ENCODE measurements at regions not wholly inside any gene's neighbourhood (a gene's known extent, or its start where the extent isn't known, plus 50 kb on each side); places are given as distances from the start of the nearest gene placed in this dataset.
A peak's percentile ranks its signal among the peaks of the same experiment; 100 is the strongest.

GRCh38 chr1:70874818-70875217 is 172.8 kb downstream of the PTGER3 start:
- no peak overlapping the region for H3K27ac ChIP-seq (ENCODE audit: low read depth in 2 of 2, low read length in 2 of 2)
- peak overlapping the region in 1 of 3 donors; percentile 1 for H3K9ac ChIP-seq (ENCODE audit: low read length in 3 of 3)
- H3K9me3 ChIP-seq (ENCODE audit: control insufficient read depth in 2 of 3, insufficient read depth in 1 of 3, low read length in 3 of 3), result no peaks in the 10 kb centered on the region
- DNase-seq, result no peak
- H3K36me3 ChIP-seq (ENCODE audit: control insufficient read depth in 2 of 3, insufficient read depth in 3 of 3, low read length in 3 of 3), result no peaks in the 10 kb centered on the region
- no peak for TF ChIP-seq CTCF (IDR thresholded peaks at IDR 0.05; ENCODE audit: borderline replicate concordance, extremely low read depth, insufficient read depth)
- no peak for FAIRE-seq
- intact Hi-C loops (cut with DNase I), result no loop called here
- peaks cover 0 to 2% (median 0%) of the 10 kb centered on the region in 3 donors for H3K4me1 ChIP-seq (ENCODE audit: control insufficient read depth in 2 of 3, insufficient read depth in 2 of 3, low read depth in 1 of 3, low read length in 3 of 3)
- H3K27me3 ChIP-seq (ENCODE audit: control insufficient read depth, insufficient read depth, low read length), result no peaks in the 10 kb centered on the region
- H3K4me3 ChIP-seq (ENCODE audit: low read length in 3 of 3), result no peak overlapping the region

GRCh38 chr1:70877343-70877742 is 170.3 kb downstream of the PTGER3 start:
- FAIRE-seq, result no peak
- Histone ChIP-seq H3K27ac (ENCODE audit: low read depth in 2 of 2, low read length in 2 of 2) (no peak overlapping the region), H3K4me1 (ENCODE audit: control insufficient read depth in 2 of 3, insufficient read depth in 2 of 3, low read depth in 1 of 3, low read length in 3 of 3) (peaks cover 0 to 2% (median 0%) of the 10 kb centered on the region in 3 donors), H3K27me3 (ENCODE audit: control insufficient read depth, insufficient read depth, low read length) (no peaks in the 10 kb centered on the region), H3K4me3 (ENCODE audit: low read length in 3 of 3) (no peak overlapping the region), H3K9ac (ENCODE audit: low read length in 3 of 3) (no peak overlapping the region), H3K9me3 (ENCODE audit: control insufficient read depth in 2 of 3, insufficient read depth in 1 of 3, low read length in 3 of 3) (no peaks in the 10 kb centered on the region), H3K36me3 (ENCODE audit: control insufficient read depth in 2 of 3, insufficient read depth in 3 of 3, low read length in 3 of 3) (no peaks in the 10 kb centered on the region)
- intact Hi-C loops (cut with DNase I), result no loop called here
- TF ChIP-seq CTCF (IDR thresholded peaks at IDR 0.05; ENCODE audit: borderline replicate concordance, extremely low read depth, insufficient read depth), result no peak
- DNase-seq, result no peak

GRCh38 chr1:70887936-70888335 is 159.7 kb downstream of the PTGER3 start:
- no peak for FAIRE-seq
- no peak for TF ChIP-seq CTCF (IDR thresholded peaks at IDR 0.05; ENCODE audit: borderline replicate concordance, extremely low read depth, insufficient read depth)
- intact Hi-C loops (cut with DNase I), result no loop called here

GRCh38 chr1:70888722-70889121 is 158.9 kb downstream of the PTGER3 start:
- Histone ChIP-seq H3K9ac (ENCODE audit: low read length in 3 of 3) (no peak overlapping the region), H3K27ac (ENCODE audit: low read depth in 2 of 2, low read length in 2 of 2) (no peak overlapping the region), H3K4me1 (ENCODE audit: control insufficient read depth in 2 of 3, insufficient read depth in 2 of 3, low read depth in 1 of 3, low read length in 3 of 3) (peaks cover 0 to 3% (median 0%) of the 10 kb centered on the region in 3 donors), H3K36me3 (ENCODE audit: control insufficient read depth in 2 of 3, insufficient read depth in 3 of 3, low read length in 3 of 3) (no peaks in the 10 kb centered on the region), H3K4me3 (ENCODE audit: low read length in 3 of 3) (no peak overlapping the region), H3K9me3 (ENCODE audit: control insufficient read depth in 2 of 3, insufficient read depth in 1 of 3, low read length in 3 of 3) (no peaks in the 10 kb centered on the region), H3K27me3 (ENCODE audit: control insufficient read depth, insufficient read depth, low read length) (no peaks in the 10 kb centered on the region)
- no peak for TF ChIP-seq CTCF (IDR thresholded peaks at IDR 0.05; ENCODE audit: borderline replicate concordance, extremely low read depth, insufficient read depth)
- DNase-seq (no peak), FAIRE-seq (no peak)
- intact Hi-C loops (cut with DNase I), result no loop called here

More at GRCh38 chr1:70887936-70888335, 159.7 kb downstream of the PTGER3 start:
- H3K27ac ChIP-seq (ENCODE audit: low read depth in 2 of 2, low read length in 2 of 2), result no peak overlapping the region
- peaks cover 0 to 3% (median 0%) of the 10 kb centered on the region in 3 donors for H3K4me1 ChIP-seq (ENCODE audit: control insufficient read depth in 2 of 3, insufficient read depth in 2 of 3, low read depth in 1 of 3, low read length in 3 of 3)
- H3K4me3 ChIP-seq (ENCODE audit: low read length in 3 of 3), result no peak overlapping the region
- no peaks in the 10 kb centered on the region for H3K36me3 ChIP-seq (ENCODE audit: control insufficient read depth in 2 of 3, insufficient read depth in 3 of 3, low read length in 3 of 3)
- peak in 1 of 5 donors; percentile 7 for DNase-seq
- no peak overlapping the region for H3K9ac ChIP-seq (ENCODE audit: low read length in 3 of 3)
- no peaks in the 10 kb centered on the region for H3K27me3 ChIP-seq (ENCODE audit: control insufficient read depth, insufficient read depth, low read length)
- H3K9me3 ChIP-seq (ENCODE audit: control insufficient read depth in 2 of 3, insufficient read depth in 1 of 3, low read length in 3 of 3), result no peaks in the 10 kb centered on the region

All from kidney (tissue), 13 donors.